C4-2B (cell line): ENCODE measurements at regions not wholly inside any gene's neighbourhood (a gene's known extent, or its start where the extent isn't known, plus 50 kb on each side); places are given as distances from the start of the nearest gene placed in this dataset.

Experiments used
- H3K27ac ChIP-seq: fragments of 450-650 bp; 2 replicates; pipeline ENCODE4 v1.5.1; 2017
- CTCF ChIP-seq: fragments of 450-650 bp; conservative IDR thresholded peaks from 2 replicates; pipeline ENCODE4 v1.5.1; 2017; ENCODE audit warnings: mild to moderate bottlenecking
- ZFX ChIP-seq: fragments of 450-650 bp; IDR thresholded peaks from 2 replicates; pipeline ENCODE4 v1.6.1; 2017

DNA sequence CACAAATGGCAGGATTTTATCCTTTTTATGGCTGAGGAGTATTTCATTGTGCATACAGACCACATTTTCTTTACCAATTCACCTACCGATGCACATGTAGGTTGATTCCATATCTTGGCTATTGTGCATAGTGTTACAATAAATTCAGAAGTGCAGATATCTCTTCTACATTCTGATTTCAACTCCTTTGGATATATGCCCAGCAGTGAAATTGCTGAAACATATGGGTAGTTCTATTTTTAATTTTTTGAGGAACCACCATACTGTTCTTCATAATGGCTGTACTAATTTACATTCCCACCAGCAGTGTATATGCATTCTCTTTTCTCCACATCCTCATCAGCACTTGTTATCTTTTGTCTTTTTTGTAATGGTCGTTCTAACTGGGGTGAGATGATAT is 1290.3 kb downstream of the XPNPEP1 start:
- TF ChIP-seq CTCF (no peak), ZFX (no peak)

GRCh38 chr10:108632144-108632543 is 1291.2 kb downstream of the XPNPEP1 start:
- H3K27ac ChIP-seq, result no peak overlapping the region
- no peak for TF ChIP-seq CTCF
- TF ChIP-seq ZFX, result no peak

More for the DNA sequence above, 1290.3 kb downstream of the XPNPEP1 start:
- H3K27ac ChIP-seq, result no peak overlapping the region

DNA sequence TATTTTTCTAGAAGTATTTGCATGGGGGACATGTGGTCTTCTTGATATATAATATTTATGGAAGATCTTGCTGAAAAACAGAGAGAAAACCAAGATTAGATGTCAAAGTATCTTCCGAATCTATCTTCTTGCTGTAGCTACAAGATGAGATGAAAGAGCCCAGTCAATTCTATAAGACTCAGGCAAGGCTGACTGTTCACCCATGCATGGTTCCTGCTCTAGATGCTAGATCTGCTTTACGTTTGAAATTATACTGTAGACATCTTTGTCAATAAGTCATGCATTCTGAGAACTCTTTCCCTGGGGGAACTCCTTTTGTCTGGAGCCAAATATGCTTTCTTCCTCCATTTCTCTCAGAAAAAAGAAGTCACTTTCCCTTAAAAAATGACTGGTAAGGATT is 1292.0 kb downstream of the XPNPEP1 start:
- TF ChIP-seq CTCF (no peak), ZFX (no peak)
- H3K27ac ChIP-seq, result no peak overlapping the region

GRCh38 chr10:108629834-108630233 is 1293.5 kb downstream of the XPNPEP1 start:
- TF ChIP-seq ZFX, result no peak
- TF ChIP-seq CTCF, result no peak

DNA sequence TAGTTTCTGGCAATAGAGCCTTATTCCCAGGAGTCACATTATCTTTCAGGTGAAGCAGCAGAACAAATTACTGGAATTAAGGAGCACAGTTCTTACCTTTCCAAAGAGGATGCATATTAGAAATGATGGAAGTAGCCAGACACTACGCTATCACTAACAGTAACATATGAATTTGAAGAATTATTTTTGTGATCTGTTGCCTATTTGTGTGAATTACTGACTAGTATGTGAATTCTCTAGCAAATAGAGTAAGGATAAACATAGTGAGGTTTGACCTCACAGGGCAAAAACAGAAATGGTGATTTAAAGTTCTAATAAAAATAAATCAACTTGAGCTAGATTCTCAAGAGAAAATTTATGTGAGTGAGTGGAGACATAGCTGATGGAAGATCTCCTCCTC is 1299.3 kb downstream of the XPNPEP1 start:
- no peak overlapping the region for H3K27ac ChIP-seq
- no peak for TF ChIP-seq CTCF
- TF ChIP-seq ZFX, result no peak

More at GRCh38 chr10:108629834-108630233, 1293.5 kb downstream of the XPNPEP1 start:
- H3K27ac ChIP-seq, result no peak overlapping the region

GRCh38 chr10:108620821-108621534 is 1302.3 kb downstream of the XPNPEP1 start:
- no peak overlapping the region for H3K27ac ChIP-seq
- no peak for TF ChIP-seq CTCF
- TF ChIP-seq ZFX, result no peak

- TF ChIP-seq CTCF (no peak), ZFX (no peak)
- no peak overlapping the region for H3K27ac ChIP-seq
These were observed 1306.6 kb downstream of the XPNPEP1 start for GRCh38 chr10:108616559-108617285.
